Osteocyte (in vitro differentiated cells): ENCODE measurements at regions not wholly inside any gene's neighbourhood (a gene's known extent, or its start where the extent isn't known, plus 50 kb on each side); places are given as distances from the start of the nearest gene placed in this dataset.

ENCODE experiments used
- DNase-seq: peaks from one replicate; pipeline ENCODE4 v3.0.0; 2021; ENCODE audit warnings: mixed read lengths; ENCODE audit not compliant: unreplicated experiment; ENCODE audit errors: extremely low spot score
- H3K27ac Mint-ChIP-seq: one replicate; pipeline ENCODE4 v1.8.0; 2021; ENCODE audit warnings: mild to moderate bottlenecking, mixed read lengths; ENCODE audit not compliant: unreplicated experiment
- H3K27me3 Mint-ChIP-seq: one replicate; pipeline ENCODE4 v1.8.0; 2021; ENCODE audit warnings: mixed read lengths; ENCODE audit not compliant: unreplicated experiment
- H3K36me3 Mint-ChIP-seq: one replicate; pipeline ENCODE4 v1.8.0; 2021; ENCODE audit warnings: mixed read lengths; ENCODE audit not compliant: unreplicated experiment
- H3K4me1 Mint-ChIP-seq: one replicate; pipeline ENCODE4 v1.8.0; 2021; ENCODE audit warnings: mixed read lengths; ENCODE audit not compliant: unreplicated experiment
- H3K4me3 Mint-ChIP-seq: one replicate; pipeline ENCODE4 v1.8.0; 2021; ENCODE audit warnings: mild to moderate bottlenecking, moderate library complexity, mixed read lengths; ENCODE audit not compliant: unreplicated experiment
- H3K9me3 Mint-ChIP-seq: one replicate; pipeline ENCODE4 v1.8.0; 2021; ENCODE audit warnings: mixed read lengths; ENCODE audit not compliant: unreplicated experiment
- CTCF ChIP-seq: fragments of 200-600 bp; sonication (generic); IDR thresholded peaks from 2 replicates; pipeline ENCODE4 v1.5.0; 2021; ENCODE audit warnings: antibody characterized with exemption, mild to moderate bottlenecking, moderate library complexity

GRCh38 chr11:82117362-82117761 is 616.3 kb downstream of the FAM181B start:
- no peak for DNase-seq
- Mint-ChIP-seq H3K4me1 (no peaks in the 10 kb centered on the region), H3K9me3 (no peaks in the 10 kb centered on the region), H3K36me3 (no peaks in the 10 kb centered on the region), H3K27me3 (peaks cover 22% of the 10 kb centered on the region), H3K4me3 (no peak overlapping the region), H3K27ac (no peak overlapping the region)
- no peak for TF ChIP-seq CTCF

- H3K4me3 Mint-ChIP-seq, result no peak overlapping the region
- H3K27me3 Mint-ChIP-seq, result peaks cover 4% of the 10 kb centered on the region
- H3K9me3 Mint-ChIP-seq, result no peaks in the 10 kb centered on the region
- no peak for DNase-seq
- TF ChIP-seq CTCF, result no peak
- no peaks in the 10 kb centered on the region for H3K36me3 Mint-ChIP-seq
- H3K4me1 Mint-ChIP-seq, result peaks cover 5% of the 10 kb centered on the region
- H3K27ac Mint-ChIP-seq, result no peak overlapping the region
Measured at GRCh38 chr11:82105331-82105998, 628.2 kb downstream of the FAM181B start.

DNA sequence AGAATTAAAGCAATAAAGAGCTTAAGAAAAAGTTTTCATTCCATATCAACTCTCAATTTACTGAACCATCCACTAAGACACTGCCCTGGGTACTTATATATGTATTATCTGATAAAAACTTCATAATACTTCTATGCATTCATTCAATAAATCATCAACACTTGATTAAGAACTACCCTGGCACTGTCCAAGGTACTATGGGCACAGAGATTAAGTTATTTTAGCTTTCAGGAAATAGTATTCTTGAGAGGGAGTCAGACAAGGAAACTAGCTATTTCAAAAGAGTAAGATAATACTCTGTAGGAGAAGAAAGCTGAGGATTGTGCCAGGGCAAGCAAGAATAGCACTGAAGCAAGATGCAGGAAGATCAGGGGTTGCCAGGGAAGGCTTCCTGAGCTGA is 640.8 kb downstream of the FAM181B start:
- no peak for DNase-seq
- no peak overlapping the region for H3K4me3 Mint-ChIP-seq
- H3K27me3 Mint-ChIP-seq, result peaks cover 8% of the 10 kb centered on the region
- H3K9me3 Mint-ChIP-seq, result peaks cover 3% of the 10 kb centered on the region
- H3K27ac Mint-ChIP-seq, result no peak overlapping the region
- H3K4me1 Mint-ChIP-seq, result peaks cover 11% of the 10 kb centered on the region
- H3K36me3 Mint-ChIP-seq, result no peaks in the 10 kb centered on the region
- no peak for TF ChIP-seq CTCF

GRCh38 chr11:82089426-82089825 is 644.2 kb downstream of the FAM181B start:
- Mint-ChIP-seq H3K9me3 (no peaks in the 10 kb centered on the region), H3K4me1 (peaks cover 10% of the 10 kb centered on the region), H3K27ac (no peak overlapping the region), H3K4me3 (no peak overlapping the region), H3K36me3 (no peaks in the 10 kb centered on the region), H3K27me3 (peaks cover 6% of the 10 kb centered on the region)
- no peak for DNase-seq
- no peak for TF ChIP-seq CTCF

- Mint-ChIP-seq H3K36me3 (no peaks in the 10 kb centered on the region), H3K27ac (no peak overlapping the region)
- no peak for TF ChIP-seq CTCF
Measured at GRCh38 chr11:82085493-82085892, 648.2 kb downstream of the FAM181B start.

More at GRCh38 chr11:82085493-82085892, 648.2 kb downstream of the FAM181B start:
- peaks cover 3% of the 10 kb centered on the region for H3K4me1 Mint-ChIP-seq
- peaks cover 10% of the 10 kb centered on the region for H3K27me3 Mint-ChIP-seq
- no peak for DNase-seq
- no peaks in the 10 kb centered on the region for H3K9me3 Mint-ChIP-seq
- no peak overlapping the region for H3K4me3 Mint-ChIP-seq
